Caco-2 (cell line): ENCODE measurements at regions not wholly inside any gene's neighbourhood (a gene's known extent, or its start where the extent isn't known, plus 50 kb on each side); places are given as distances from the start of the nearest gene placed in this dataset.

Experiments used
- BruUV-seq: library from RNA; stranded (reverse); fragments of 400-500 nt; replicated peaks from 2 replicates; lab custom pipeline; 2021; lab: Mats Ljungman, UMichigan
- CTCF ChIA-PET: fragments of 300-600 bp; sonication (Branson Sonifier 250); formaldehyde crosslinking; loops from one replicate; lab custom pipeline; 2022; ENCODE audit warnings: antibody characterized with exemption; lab: Charles Lee
- POLR2A ChIA-PET: fragments of 300-600 bp; sonication (Branson Sonifier 250); formaldehyde crosslinking; loops from one replicate; lab custom pipeline; 2022; ENCODE audit warnings: antibody characterized with exemption; lab: Charles Lee
- DNase-seq, 2 experiments: peaks; one replicate each; pipeline versions ENCODE4 v3.0.0 to v3.0.0-alpha.2; 2020 to 2022
- H3K27me3 ChIP-seq: replicated peaks from 2 replicates; pipeline ENCODE4 v1.6.0; 2011; ENCODE audit warnings: low read length; ENCODE audit not compliant: control insufficient read depth, insufficient read depth
- H3K36me3 ChIP-seq: 2 replicates; pipeline ENCODE4 v1.5.1; 2011; ENCODE audit warnings: low read length; ENCODE audit not compliant: control insufficient read depth, insufficient read depth
- H3K4me1 ChIP-seq: fragments of 250-450 bp; sonication (Bioruptor Pico); 2 replicates; pipeline ENCODE4 v1.5.1; 2020; ENCODE audit warnings: mild to moderate bottlenecking
- H3K4me3 ChIP-seq: 2 replicates; pipeline ENCODE4 v1.5.1; 2011; ENCODE audit warnings: low read depth, mild to moderate bottlenecking, control low read depth, low read length
- H3K9me3 ChIP-seq: fragments of 250-450 bp; sonication (Bioruptor Pico); 2 replicates; pipeline ENCODE4 v1.5.1; 2020; ENCODE audit warnings: mild to moderate bottlenecking, moderate library complexity
- H3K27ac Mint-ChIP-seq: one replicate; pipeline ENCODE4 v1.8.0; 2022; ENCODE audit warnings: mixed read lengths; ENCODE audit not compliant: unreplicated experiment
- H3K27me3 Mint-ChIP-seq: one replicate; pipeline ENCODE4 v1.8.0; 2022; ENCODE audit warnings: mixed read lengths; ENCODE audit not compliant: insufficient read depth, unreplicated experiment
- H3K36me3 Mint-ChIP-seq: one replicate; pipeline ENCODE4 v1.8.0; 2022; ENCODE audit warnings: mild to moderate bottlenecking, mixed read lengths; ENCODE audit not compliant: insufficient read depth, unreplicated experiment
- H3K4me1 Mint-ChIP-seq: one replicate; pipeline ENCODE4 v1.8.0; 2022; ENCODE audit warnings: low read depth, mixed read lengths; ENCODE audit not compliant: unreplicated experiment
- H3K4me3 Mint-ChIP-seq: one replicate; pipeline ENCODE4 v1.8.0; 2022; ENCODE audit warnings: mild to moderate bottlenecking, moderate library complexity, mixed read lengths; ENCODE audit not compliant: unreplicated experiment
- H3K9me3 Mint-ChIP-seq: one replicate; pipeline ENCODE4 v1.8.0; 2022; ENCODE audit warnings: mixed read lengths; ENCODE audit not compliant: unreplicated experiment
- intact Hi-C: fragments of 100-400 bp; cut with micrococcal nuclease; formaldehyde crosslinking; loops from one replicate; pipeline ENCODE4 v1.10.0; 2022; ENCODE audit not compliant: unreplicated experiment
- TF ChIP-seq, protein P1 (sequence below), 2 experiments: fragments of 200-600 bp in 1 of 2; IDR thresholded peaks; 1 replicate in 1 of 2; 2 replicates in 1 of 2; pipeline versions ENCODE4 v1.5.1 to v1.8.0; 2011 to 2022; ENCODE audit warnings: antibody characterized with exemption in 1 of 2, control low read depth in 1 of 2, inconsistent platforms in 1 of 2, low read depth in 1 of 2, low read length in 1 of 2, mild to moderate bottlenecking in 1 of 2, moderate library complexity in 1 of 2; ENCODE audit not compliant: insufficient read depth in 1 of 2, severe bottlenecking in 1 of 2, unreplicated experiment in 1 of 2

- Histone ChIP-seq H3K4me3 (no peak overlapping the region), H3K27me3 (no peaks in the 10 kb centered on the region), H3K4me1 (no peaks in the 10 kb centered on the region), H3K36me3 (no peaks in the 10 kb centered on the region), H3K9me3 (no peaks in the 10 kb centered on the region)
- intact Hi-C loops: no loop called here
- Mint-ChIP-seq H3K9me3 (peaks cover 9% of the 10 kb centered on the region), H3K4me3 (no peak overlapping the region), H3K27me3 (no peaks in the 10 kb centered on the region), H3K4me1 (no peaks in the 10 kb centered on the region), H3K27ac (no peak overlapping the region), H3K36me3 (no peaks in the 10 kb centered on the region)
- no TSS peak for BruUV-seq
- DNase-seq: no peak
- TF ChIP-seq, protein P1, sequence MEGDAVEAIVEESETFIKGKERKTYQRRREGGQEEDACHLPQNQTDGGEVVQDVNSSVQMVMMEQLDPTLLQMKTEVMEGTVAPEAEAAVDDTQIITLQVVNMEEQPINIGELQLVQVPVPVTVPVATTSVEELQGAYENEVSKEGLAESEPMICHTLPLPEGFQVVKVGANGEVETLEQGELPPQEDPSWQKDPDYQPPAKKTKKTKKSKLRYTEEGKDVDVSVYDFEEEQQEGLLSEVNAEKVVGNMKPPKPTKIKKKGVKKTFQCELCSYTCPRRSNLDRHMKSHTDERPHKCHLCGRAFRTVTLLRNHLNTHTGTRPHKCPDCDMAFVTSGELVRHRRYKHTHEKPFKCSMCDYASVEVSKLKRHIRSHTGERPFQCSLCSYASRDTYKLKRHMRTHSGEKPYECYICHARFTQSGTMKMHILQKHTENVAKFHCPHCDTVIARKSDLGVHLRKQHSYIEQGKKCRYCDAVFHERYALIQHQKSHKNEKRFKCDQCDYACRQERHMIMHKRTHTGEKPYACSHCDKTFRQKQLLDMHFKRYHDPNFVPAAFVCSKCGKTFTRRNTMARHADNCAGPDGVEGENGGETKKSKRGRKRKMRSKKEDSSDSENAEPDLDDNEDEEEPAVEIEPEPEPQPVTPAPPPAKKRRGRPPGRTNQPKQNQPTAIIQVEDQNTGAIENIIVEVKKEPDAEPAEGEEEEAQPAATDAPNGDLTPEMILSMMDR (IDR thresholded peaks at IDR 0.05; ENCODE audit: insufficient read depth in 1 of 2, low read depth in 1 of 2, low read length in 1 of 2, severe bottlenecking in 1 of 2, unreplicated experiment in 1 of 2): no peak
- POLR2A ChIA-PET: no interaction called here
- CTCF ChIA-PET: no interaction called here
Observed at GRCh38 chr10:47140761-47141348, 159.1 kb upstream of the GDF10 start.

DNA sequence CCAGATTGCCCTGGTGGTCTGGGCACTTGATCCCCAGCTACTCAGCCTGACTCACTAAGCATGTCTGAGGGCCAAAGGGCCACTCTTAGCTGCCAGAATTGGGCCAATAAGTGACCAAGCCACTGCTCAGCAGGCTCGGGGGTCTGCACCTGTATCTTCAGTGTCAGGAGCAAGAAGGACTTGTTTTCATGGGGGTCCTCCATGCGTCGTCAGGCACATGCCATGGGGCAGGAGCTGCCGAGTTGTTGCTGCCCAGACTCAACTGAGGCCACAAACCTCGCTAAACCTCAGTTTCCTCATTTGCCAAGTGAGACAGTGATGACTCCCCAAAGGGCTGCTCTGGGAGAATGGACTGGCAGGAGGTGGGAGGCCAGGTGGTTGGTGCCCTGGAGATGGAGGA is 158.6 kb upstream of the GDF10 start:
- BruUV-seq: no TSS peak
- H3K27ac Mint-ChIP-seq: no peak overlapping the region
- H3K36me3 Mint-ChIP-seq: no peaks in the 10 kb centered on the region
- Histone ChIP-seq H3K36me3 (no peaks in the 10 kb centered on the region), H3K9me3 (no peaks in the 10 kb centered on the region), H3K27me3 (no peaks in the 10 kb centered on the region), H3K4me3 (no peak overlapping the region), H3K4me1 (no peaks in the 10 kb centered on the region)
- TF ChIP-seq, protein P1 (IDR thresholded peaks at IDR 0.05; ENCODE audit: insufficient read depth in 1 of 2, low read depth in 1 of 2, low read length in 1 of 2, severe bottlenecking in 1 of 2, unreplicated experiment in 1 of 2): no peak
- no peak for DNase-seq
- peaks cover 7% of the 10 kb centered on the region for H3K9me3 Mint-ChIP-seq
- ChIA-PET POLR2A (no interaction called here), CTCF (no interaction called here)
- H3K4me1 Mint-ChIP-seq: no peaks in the 10 kb centered on the region
- H3K4me3 Mint-ChIP-seq: no peak overlapping the region
- H3K27me3 Mint-ChIP-seq: no peaks in the 10 kb centered on the region
- intact Hi-C loops: no loop called here

- Histone ChIP-seq H3K4me1 (no peaks in the 10 kb centered on the region), H3K27me3 (no peaks in the 10 kb centered on the region), H3K9me3 (no peaks in the 10 kb centered on the region), H3K4me3 (no peak overlapping the region), H3K36me3 (no peaks in the 10 kb centered on the region)
- Mint-ChIP-seq H3K36me3 (no peaks in the 10 kb centered on the region), H3K4me1 (no peaks in the 10 kb centered on the region), H3K27ac (no peak overlapping the region), H3K9me3 (no peaks in the 10 kb centered on the region), H3K4me3 (no peak overlapping the region), H3K27me3 (peaks cover 9% of the 10 kb centered on the region)
- CTCF ChIA-PET: no interaction called here
- TF ChIP-seq, protein P1 (IDR thresholded peaks at IDR 0.05; ENCODE audit: insufficient read depth in 1 of 2, low read depth in 1 of 2, low read length in 1 of 2, severe bottlenecking in 1 of 2, unreplicated experiment in 1 of 2): no peak
- BruUV-seq: no TSS peak
- DNase-seq: no peak
- intact Hi-C loops: no loop called here
- POLR2A ChIA-PET: no interaction called here
Observed at GRCh38 chr10:47143072-47143471, 156.9 kb upstream of the GDF10 start.
